WTC11 (cell line): ENCODE measurements at regions not wholly inside any gene's neighbourhood (a gene's known extent, or its start where the extent isn't known, plus 50 kb on each side); places are given as distances from the start of the nearest gene placed in this dataset.

Experiments used
- ATAC-seq: fragments of 200-7000 bp; cut with Tn5 transposase; 2 replicates; pipeline ENCODE4 v1.10.0; 2021; ENCODE audit warnings: mild to moderate bottlenecking, moderate library complexity
- CTCF ChIA-PET: fragments of 300-600 bp; sonication (Branson Sonifier 250); formaldehyde crosslinking; loops from one replicate; lab custom pipeline; 2021; ENCODE audit warnings: antibody characterized with exemption; lab: Charles Lee
- POLR2A ChIA-PET: fragments of 350-600 bp; sonication (Branson Sonifier 250); formaldehyde crosslinking; loops from one replicate; lab custom pipeline; 2021; ENCODE audit warnings: antibody characterized with exemption; lab: Charles Lee
- DNase-seq: peaks from one replicate; pipeline ENCODE4 v3.0.0; 2021; ENCODE audit warnings: low spot score
- H3K27ac Mint-ChIP-seq: 2 replicates; pipeline ENCODE4 v1.8.0; 2021; ENCODE audit warnings: mixed read lengths
- H3K27me3 Mint-ChIP-seq: 2 replicates; pipeline ENCODE4 v1.8.0; 2021; ENCODE audit warnings: low read depth, mild to moderate bottlenecking, moderate library complexity, mixed read lengths
- H3K36me3 Mint-ChIP-seq: 2 replicates; pipeline ENCODE4 v1.8.0; 2021; ENCODE audit warnings: mixed read lengths
- H3K4me1 Mint-ChIP-seq: 2 replicates; pipeline ENCODE4 v1.8.0; 2022; ENCODE audit warnings: mixed read lengths
- H3K4me3 Mint-ChIP-seq: 2 replicates; pipeline ENCODE4 v1.8.0; 2021; ENCODE audit warnings: mild to moderate bottlenecking, moderate library complexity, mixed read lengths
- H3K9me3 Mint-ChIP-seq: 2 replicates; pipeline ENCODE4 v1.8.0; 2021; ENCODE audit warnings: mixed read lengths
- ATF1 ChIP-seq: sonication (generic); formaldehyde crosslinking; IDR thresholded peaks from 2 replicates; pipeline ENCODE4 v1.8.1; 2023; ENCODE audit warnings: mild to moderate bottlenecking, moderate library complexity, missing genetic modification reagents
- CREB1 ChIP-seq: sonication (generic); formaldehyde crosslinking; IDR thresholded peaks from 2 replicates; pipeline ENCODE4 v1.8.0; 2023; ENCODE audit warnings: mild to moderate bottlenecking, missing genetic modification reagents
- ETV6 ChIP-seq: sonication (generic); formaldehyde crosslinking; IDR thresholded peaks from 2 replicates; pipeline ENCODE4 v1.8.1; 2022; ENCODE audit warnings: mild to moderate bottlenecking, missing genetic modification reagents
- GABPB1 ChIP-seq: sonication (generic); formaldehyde crosslinking; IDR thresholded peaks from 2 replicates; pipeline ENCODE4 v1.8.1; 2023; ENCODE audit warnings: mild to moderate bottlenecking, missing genetic modification reagents
- GTF2I ChIP-seq: fragments of 250-450 bp; sonication (Bioruptor Pico); conservative IDR thresholded peaks from 2 replicates; pipeline ENCODE4 v1.4.0; 2021; ENCODE audit warnings: mild to moderate bottlenecking
- HMGA2 ChIP-seq: fragments of 250-450 bp; sonication (Bioruptor Pico); IDR thresholded peaks from 2 replicates; pipeline ENCODE4 v1.4.0; 2021; ENCODE audit warnings: mild to moderate bottlenecking, moderate library complexity
- MYBL2 ChIP-seq: sonication (generic); formaldehyde crosslinking; IDR thresholded peaks from 2 replicates; pipeline ENCODE4 v1.8.1; 2023; ENCODE audit warnings: mild to moderate bottlenecking, moderate library complexity, missing genetic modification reagents
- NFATC4 ChIP-seq: fragments of 250-450 bp; sonication (Bioruptor Pico); IDR thresholded peaks from 2 replicates; pipeline ENCODE4 v1.9.0; 2021; ENCODE audit warnings: mild to moderate bottlenecking
- NFE2L1 ChIP-seq: sonication (generic); formaldehyde crosslinking; IDR thresholded peaks from 2 replicates; pipeline ENCODE4 v1.8.1; 2023; ENCODE audit warnings: missing genetic modification reagents
- NFYB ChIP-seq: sonication (generic); formaldehyde crosslinking; conservative IDR thresholded peaks from 2 replicates; pipeline ENCODE4 v1.8.0; 2022; ENCODE audit warnings: low read depth, missing genetic modification reagents
- NR3C1 ChIP-seq: sonication (generic); formaldehyde crosslinking; conservative IDR thresholded peaks from 2 replicates; pipeline ENCODE4 v1.8.1; 2023; ENCODE audit warnings: low read depth, mild to moderate bottlenecking, missing genetic modification reagents
- RELA ChIP-seq: sonication (generic); formaldehyde crosslinking; IDR thresholded peaks from 2 replicates; pipeline ENCODE4 v1.8.1; 2022; ENCODE audit warnings: missing genetic modification reagents, mild to moderate bottlenecking, borderline replicate concordance
- SMAD4 ChIP-seq: sonication (generic); formaldehyde crosslinking; IDR thresholded peaks from 2 replicates; pipeline ENCODE4 v1.8.0; 2022; ENCODE audit warnings: mild to moderate bottlenecking, missing genetic modification reagents
- USF1 ChIP-seq: sonication (generic); formaldehyde crosslinking; IDR thresholded peaks from 2 replicates; pipeline ENCODE4 v1.8.0; 2022; ENCODE audit warnings: mild to moderate bottlenecking, missing genetic modification reagents
- ZNF232 ChIP-seq: sonication (generic); formaldehyde crosslinking; IDR thresholded peaks from 2 replicates; pipeline ENCODE4 v1.8.0; 2022; ENCODE audit warnings: mild to moderate bottlenecking, missing genetic modification reagents
- ZNF317 ChIP-seq: sonication (generic); formaldehyde crosslinking; IDR thresholded peaks from 2 replicates; pipeline ENCODE4 v1.8.1; 2023; ENCODE audit warnings: low read depth, mild to moderate bottlenecking, moderate library complexity, missing genetic modification reagents, borderline replicate concordance
- ZNF396 ChIP-seq: fragments of 250-450 bp; sonication (Bioruptor Pico); IDR thresholded peaks from 2 replicates; pipeline ENCODE4 v1.8.0; 2021; ENCODE audit warnings: mild to moderate bottlenecking, moderate library complexity, borderline replicate concordance
- ZNF423 ChIP-seq: fragments of 250-450 bp; sonication (Bioruptor Pico); IDR thresholded peaks from 2 replicates; pipeline ENCODE4 v2.1.2; 2022; ENCODE audit warnings: mild to moderate bottlenecking, moderate library complexity
- TF ChIP-seq, protein P1 (sequence below): sonication (generic); formaldehyde crosslinking; IDR thresholded peaks from 2 replicates; pipeline ENCODE4 v1.8.0; 2022; ENCODE audit warnings: mild to moderate bottlenecking, missing genetic modification reagents
- TF ChIP-seq, protein P2 (sequence below): sonication (generic); formaldehyde crosslinking; IDR thresholded peaks from 2 replicates; pipeline ENCODE4 v1.8.0; 2023; ENCODE audit warnings: mild to moderate bottlenecking, missing genetic modification reagents

- CTCF ChIA-PET = no interaction called here
- H3K9me3 Mint-ChIP-seq = peaks cover 23% of the 10 kb centered on the region
- POLR2A ChIA-PET = no interaction called here
- no peaks in the 10 kb centered on the region for H3K27me3 Mint-ChIP-seq
- peaks cover 2% of the 10 kb centered on the region; the same call in 1 of the 2 replicates for H3K36me3 Mint-ChIP-seq
- H3K27ac Mint-ChIP-seq = no peak overlapping the region
- peaks cover 11% of the 10 kb centered on the region for H3K4me1 Mint-ChIP-seq
- no peak for DNase-seq
- TF ChIP-seq CREB1 (no peak), RELA (no peak)
- TF ChIP-seq, protein P1, sequence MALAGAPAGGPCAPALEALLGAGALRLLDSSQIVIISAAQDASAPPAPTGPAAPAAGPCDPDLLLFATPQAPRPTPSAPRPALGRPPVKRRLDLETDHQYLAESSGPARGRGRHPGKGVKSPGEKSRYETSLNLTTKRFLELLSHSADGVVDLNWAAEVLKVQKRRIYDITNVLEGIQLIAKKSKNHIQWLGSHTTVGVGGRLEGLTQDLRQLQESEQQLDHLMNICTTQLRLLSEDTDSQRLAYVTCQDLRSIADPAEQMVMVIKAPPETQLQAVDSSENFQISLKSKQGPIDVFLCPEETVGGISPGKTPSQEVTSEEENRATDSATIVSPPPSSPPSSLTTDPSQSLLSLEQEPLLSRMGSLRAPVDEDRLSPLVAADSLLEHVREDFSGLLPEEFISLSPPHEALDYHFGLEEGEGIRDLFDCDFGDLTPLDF = no peak
- TF ChIP-seq, all 79 proteins: peak for 0
- no peak for ATAC-seq
- no peak overlapping the region for H3K4me3 Mint-ChIP-seq
Observed at GRCh38 chr2:7983912-7984311, 697.9 kb upstream of the ID2 start.

GRCh38 chr2:7984693-7985353 is 697.0 kb upstream of the ID2 start:
- H3K27me3 Mint-ChIP-seq = no peaks in the 10 kb centered on the region
- no peak for DNase-seq
- H3K9me3 Mint-ChIP-seq = peaks cover 23% of the 10 kb centered on the region
- no peak overlapping the region for H3K27ac Mint-ChIP-seq
- H3K4me3 Mint-ChIP-seq = no peak overlapping the region
- CTCF ChIA-PET = no interaction called here
- no peak for TF ChIP-seq HMGA2 (CRISPR knock-in tag)
- peaks cover 2% of the 10 kb centered on the region; the same call in 1 of the 2 replicates for H3K36me3 Mint-ChIP-seq
- ATAC-seq = no peak
- POLR2A ChIA-PET = no interaction called here
- H3K4me1 Mint-ChIP-seq = peaks cover 3% of the 10 kb centered on the region

DNA sequence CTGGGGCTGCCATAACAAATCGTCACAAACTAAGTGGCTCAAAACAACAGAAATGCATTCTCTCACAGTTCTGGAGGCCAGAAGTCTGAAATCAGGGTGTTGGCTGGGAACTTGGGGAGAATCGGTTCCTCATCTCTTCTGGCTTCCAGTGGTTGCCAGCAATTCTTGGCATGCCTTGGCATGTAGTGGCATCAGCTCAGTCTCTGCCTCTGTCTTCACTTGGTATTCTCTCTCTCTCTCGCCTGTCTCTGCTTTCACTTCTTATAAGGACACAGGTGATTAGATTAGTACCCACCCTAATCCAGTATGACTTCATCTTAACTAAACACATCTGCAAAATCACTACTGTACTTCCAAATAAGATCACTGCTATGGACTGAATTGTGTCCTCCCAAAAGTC is 695.4 kb upstream of the ID2 start:
- ATAC-seq (no peak), DNase-seq (no peak)
- peaks cover 23% of the 10 kb centered on the region for H3K9me3 Mint-ChIP-seq
- POLR2A ChIA-PET = no interaction called here
- no peak overlapping the region for H3K4me3 Mint-ChIP-seq
- CTCF ChIA-PET = no interaction called here
- peaks cover 2% of the 10 kb centered on the region; the same call in 1 of the 2 replicates for H3K36me3 Mint-ChIP-seq
- no peaks in the 10 kb centered on the region for H3K4me1 Mint-ChIP-seq
- TF ChIP-seq NFATC4 (CRISPR knock-in tag) (no peak), GTF2I (CRISPR knock-in tag) (no peak), ZNF423 (CRISPR knock-in tag) (no peak), CREB1 (no peak), USF1 (CRISPR knock-in tag) (no peak), MYBL2 (CRISPR knock-in tag) (no peak), ATF1 (CRISPR knock-in tag) (no peak), NFYB (CRISPR knock-in tag) (no peak), ZNF396 (CRISPR knock-in tag) (no peak), NR3C1 (CRISPR knock-in tag) (no peak), ZNF317 (no peak), SMAD4 (CRISPR knock-in tag) (no peak), ZNF232 (CRISPR knock-in tag) (no peak), NFE2L1 (CRISPR knock-in tag) (no peak), ETV6 (CRISPR knock-in tag) (no peak), GABPB1 (CRISPR knock-in tag) (no peak)
- TF ChIP-seq, protein P2, sequence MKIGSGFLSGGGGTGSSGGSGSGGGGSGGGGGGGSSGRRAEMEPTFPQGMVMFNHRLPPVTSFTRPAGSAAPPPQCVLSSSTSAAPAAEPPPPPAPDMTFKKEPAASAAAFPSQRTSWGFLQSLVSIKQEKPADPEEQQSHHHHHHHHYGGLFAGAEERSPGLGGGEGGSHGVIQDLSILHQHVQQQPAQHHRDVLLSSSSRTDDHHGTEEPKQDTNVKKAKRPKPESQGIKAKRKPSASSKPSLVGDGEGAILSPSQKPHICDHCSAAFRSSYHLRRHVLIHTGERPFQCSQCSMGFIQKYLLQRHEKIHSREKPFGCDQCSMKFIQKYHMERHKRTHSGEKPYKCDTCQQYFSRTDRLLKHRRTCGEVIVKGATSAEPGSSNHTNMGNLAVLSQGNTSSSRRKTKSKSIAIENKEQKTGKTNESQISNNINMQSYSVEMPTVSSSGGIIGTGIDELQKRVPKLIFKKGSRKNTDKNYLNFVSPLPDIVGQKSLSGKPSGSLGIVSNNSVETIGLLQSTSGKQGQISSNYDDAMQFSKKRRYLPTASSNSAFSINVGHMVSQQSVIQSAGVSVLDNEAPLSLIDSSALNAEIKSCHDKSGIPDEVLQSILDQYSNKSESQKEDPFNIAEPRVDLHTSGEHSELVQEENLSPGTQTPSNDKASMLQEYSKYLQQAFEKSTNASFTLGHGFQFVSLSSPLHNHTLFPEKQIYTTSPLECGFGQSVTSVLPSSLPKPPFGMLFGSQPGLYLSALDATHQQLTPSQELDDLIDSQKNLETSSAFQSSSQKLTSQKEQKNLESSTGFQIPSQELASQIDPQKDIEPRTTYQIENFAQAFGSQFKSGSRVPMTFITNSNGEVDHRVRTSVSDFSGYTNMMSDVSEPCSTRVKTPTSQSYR (CRISPR knock-in tag) = no peak
- no peaks in the 10 kb centered on the region for H3K27me3 Mint-ChIP-seq
- no peak overlapping the region for H3K27ac Mint-ChIP-seq
